Hindlimb muscle (tissue), 1 donor: ENCODE measurements at regions not wholly inside any gene's neighbourhood (a gene's known extent, or its start where the extent isn't known, plus 50 kb on each side); places are given as distances from the start of the nearest gene placed in this dataset.

ENCODE experiments used
- DNase-seq: peaks from one replicate; pipeline ENCODE4 v3.0.0-alpha.2; 2013

DNA sequence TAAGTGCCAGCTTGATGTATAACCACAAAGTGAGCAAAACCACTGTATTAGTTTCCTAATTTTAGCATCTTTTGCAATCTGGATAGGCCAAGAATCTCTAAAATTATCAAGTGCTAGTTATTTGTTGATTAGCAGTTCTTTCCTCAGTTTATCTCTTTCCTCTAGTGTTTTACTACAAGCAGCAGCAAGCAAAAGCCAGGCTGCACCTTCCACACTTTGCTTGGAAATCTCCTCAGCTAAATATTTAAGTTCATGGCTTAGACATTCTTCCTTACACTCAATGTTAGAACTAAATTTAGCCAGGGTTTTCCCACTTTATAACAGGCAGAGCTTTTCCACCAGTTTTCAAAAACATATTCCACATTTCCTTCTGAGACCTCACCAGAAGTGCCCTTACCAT lies 85.7 kb upstream of the BMPER start:
- DNase-seq, result no peak

DNA sequence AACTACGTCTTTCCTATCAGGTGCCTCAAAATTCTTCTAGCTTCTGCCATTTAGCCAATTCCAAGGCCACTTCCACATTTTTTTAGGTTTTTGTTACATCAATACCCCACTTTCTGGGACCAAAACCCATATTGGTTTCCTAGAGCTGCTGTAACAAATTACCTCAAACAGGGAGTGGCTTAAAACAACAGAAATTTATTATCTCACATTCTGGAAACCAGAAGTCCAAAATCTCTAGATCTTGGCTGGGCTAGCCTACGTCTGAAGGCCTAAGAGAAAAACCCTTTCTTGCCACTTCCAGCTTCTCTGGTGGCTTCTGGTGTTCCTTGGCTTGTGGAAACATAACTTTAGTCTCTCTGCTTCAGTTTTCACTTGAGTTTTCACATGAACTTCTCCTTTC lies 85.1 kb upstream of the BMPER start:
- no peak for DNase-seq

DNA sequence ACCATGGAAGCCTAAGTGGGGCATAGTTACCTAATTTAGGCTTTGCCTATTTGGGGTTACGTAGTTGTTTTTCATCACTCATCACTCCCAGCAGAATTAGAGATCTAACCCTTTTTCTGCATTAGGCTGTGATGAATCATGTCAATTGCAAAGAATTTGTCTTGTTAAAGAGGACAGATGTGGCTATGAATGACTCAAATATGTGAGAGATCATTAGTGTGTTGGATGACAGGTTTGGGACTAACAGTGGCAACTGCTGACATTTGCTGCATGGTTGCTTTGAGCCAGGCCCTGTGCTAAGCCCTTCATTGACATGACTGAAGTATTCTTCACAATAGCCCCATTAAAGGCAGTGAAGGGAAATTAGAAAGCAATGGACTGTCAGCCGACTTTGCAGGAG lies 83.4 kb upstream of the BMPER start:
- no peak for DNase-seq

DNA sequence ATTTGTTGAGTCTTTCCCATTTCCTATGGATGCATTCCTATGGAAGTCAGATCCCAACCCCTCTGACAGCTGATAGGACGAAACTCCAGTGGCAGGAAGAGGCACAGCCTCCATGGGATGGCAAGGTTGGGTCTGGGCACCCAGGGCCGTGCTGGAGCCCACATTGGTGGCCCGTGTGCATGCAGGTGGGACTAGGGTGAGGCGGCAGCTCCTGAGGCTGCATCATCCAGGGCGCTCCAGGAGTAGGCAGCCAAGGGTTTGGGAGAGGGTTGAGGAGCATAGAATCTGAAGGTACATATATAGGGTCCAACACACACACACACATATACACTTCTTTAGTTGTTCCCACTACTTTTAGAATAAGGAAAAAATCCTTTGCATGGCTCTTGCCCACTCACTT lies 81.4 kb upstream of the BMPER start:
- DNase-seq, result no peak

- no peak for DNase-seq
Measured at GRCh38 chr7:33824911-33825459, 80.4 kb upstream of the BMPER start.

GRCh38 chr7:33825644-33826043 lies 79.7 kb upstream of the BMPER start:
- no peak for DNase-seq

DNA sequence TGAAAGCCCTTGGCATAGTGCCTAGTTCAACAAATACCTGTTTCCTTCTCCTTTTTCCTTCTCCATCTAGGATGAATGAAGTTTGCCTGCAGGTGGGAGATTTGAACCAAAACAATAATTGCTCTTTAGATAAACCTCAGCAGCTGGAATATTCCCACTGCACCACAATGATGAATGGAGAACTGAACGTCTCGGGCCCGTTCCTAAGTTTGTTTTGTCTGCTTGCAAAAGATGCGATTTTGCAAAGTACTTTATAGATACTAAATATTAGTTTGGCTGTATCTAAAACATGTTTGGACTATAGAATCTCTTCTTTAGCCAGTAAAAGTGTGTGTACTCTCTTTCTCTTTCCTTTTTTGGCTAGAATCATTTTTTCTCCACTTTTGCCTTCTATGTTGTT lies 75.8 kb upstream of the BMPER start:
- DNase-seq, result no peak

GRCh38 chr7:33831389-33832141 lies 73.8 kb upstream of the BMPER start:
- peak; percentile 55 for DNase-seq

DNA sequence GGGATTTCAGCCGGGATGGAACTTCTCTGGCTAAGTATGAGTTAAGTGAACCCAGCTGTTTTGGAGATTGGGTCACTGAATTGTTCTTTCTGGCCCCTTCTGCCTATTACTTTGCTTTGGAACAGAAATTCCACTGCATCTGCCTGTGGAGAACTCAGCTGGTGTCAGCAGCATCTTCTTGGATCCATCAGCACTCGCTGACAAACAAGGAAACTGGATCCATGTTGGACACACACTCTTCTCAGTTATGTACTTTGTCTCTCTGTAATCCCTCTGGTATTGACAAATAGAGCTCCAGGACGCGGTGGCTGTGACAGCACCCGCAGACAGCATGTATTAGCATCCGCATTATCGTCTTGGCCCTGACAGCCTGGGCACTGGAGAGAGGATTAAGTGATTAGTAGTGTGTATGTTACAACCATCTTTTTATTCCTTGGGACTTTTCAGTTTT lies 73.0 kb upstream of the BMPER start:
- no peak for DNase-seq

- DNase-seq, result no peak
Measured at GRCh38 chr7:33836797-33837355, 68.5 kb upstream of the BMPER start.

DNA sequence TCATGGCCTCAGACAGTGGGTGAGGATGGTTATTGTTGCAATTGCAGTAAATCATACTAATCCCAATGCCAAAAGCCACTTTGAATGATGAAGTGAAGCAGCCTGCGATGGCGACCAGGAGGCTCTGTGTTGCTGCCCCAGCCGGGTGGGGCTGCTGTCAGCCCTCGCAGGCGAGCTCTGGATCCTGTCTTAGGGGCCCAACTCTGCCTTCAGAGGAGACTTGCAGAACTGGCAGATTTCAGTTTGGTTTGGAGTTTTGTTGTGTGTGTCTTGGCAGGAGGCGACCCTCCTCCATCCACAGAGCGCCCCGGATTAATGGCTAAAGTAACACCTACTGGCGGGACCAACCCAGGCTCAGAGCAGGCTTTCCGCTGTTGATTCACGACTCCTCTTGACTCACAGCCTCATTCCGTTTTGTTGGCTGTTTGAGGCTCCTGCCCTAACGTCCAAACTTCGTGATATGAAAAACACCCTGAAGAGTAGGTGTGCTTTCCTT lies 67.9 kb upstream of the BMPER start:
- DNase-seq, result no peak

DNA sequence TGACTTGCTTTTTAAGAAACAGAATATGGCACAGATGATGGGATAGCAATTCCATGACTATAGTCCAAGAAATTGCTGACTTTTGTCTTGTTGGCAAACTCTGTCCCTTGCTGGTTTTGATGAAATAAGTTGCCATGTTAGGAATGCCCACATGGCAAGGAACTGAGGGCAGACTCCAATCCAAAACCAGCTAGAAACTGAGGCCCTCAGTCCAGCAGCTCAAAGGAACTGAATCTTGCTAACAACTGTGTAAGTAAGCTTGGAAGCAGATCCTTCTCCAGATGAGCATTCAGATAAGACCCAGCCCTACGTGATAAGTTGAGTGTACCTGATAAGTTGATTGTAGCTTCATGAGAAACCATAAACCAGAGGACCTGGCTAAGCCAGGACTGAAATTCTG lies 64.3 kb upstream of the BMPER start:
- no peak for DNase-seq

GRCh38 chr7:33841705-33842129 lies 63.6 kb upstream of the BMPER start:
- no peak for DNase-seq

DNA sequence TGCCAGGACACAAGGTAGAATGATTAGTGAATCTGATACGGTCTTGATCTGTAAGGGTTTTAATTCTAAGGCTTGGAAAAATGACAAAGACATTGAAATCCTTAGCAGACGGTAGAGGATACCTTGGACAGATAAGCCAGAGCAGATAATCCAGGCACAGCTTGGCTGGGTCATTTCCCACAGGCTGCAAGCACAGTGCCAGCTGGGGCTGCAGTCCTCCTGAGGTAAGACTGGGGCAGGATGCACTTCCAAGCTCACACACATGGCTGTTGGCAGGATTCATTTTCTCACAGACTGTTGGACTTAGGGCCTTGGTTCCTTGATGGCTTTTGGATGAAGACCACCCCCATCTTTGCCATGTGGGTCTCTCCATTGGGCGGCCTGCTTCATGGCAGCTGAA lies 63.2 kb upstream of the BMPER start:
- DNase-seq, result no peak

DNA sequence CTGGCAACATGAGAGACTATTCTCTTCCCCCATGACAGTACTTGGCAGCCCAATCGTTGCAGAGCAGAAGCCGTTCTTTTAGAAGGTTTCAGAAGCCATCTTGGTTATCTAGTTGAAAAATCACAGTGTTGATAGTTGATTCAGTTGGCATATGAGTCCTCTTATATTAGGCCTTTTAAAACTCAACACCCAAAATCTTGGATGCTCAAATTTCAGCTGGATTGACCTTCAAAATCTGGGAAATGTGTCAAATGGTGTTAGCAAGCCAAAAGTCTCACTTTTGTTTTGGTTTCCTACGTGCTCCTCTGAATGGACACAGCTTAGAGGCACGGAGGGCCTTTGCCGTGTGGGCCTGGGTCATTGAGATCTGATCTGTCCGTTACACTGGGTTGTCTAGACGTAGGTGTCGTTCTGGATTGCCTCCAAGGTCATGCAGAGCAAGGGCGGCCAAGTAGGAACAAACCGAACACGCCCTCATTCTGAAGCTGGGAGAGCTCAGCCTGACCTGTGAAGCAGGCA lies 59.3 kb upstream of the BMPER start:
- no peak for DNase-seq

- DNase-seq, result no peak
Measured at GRCh38 chr7:33849004-33849403, 56.3 kb upstream of the BMPER start.

DNA sequence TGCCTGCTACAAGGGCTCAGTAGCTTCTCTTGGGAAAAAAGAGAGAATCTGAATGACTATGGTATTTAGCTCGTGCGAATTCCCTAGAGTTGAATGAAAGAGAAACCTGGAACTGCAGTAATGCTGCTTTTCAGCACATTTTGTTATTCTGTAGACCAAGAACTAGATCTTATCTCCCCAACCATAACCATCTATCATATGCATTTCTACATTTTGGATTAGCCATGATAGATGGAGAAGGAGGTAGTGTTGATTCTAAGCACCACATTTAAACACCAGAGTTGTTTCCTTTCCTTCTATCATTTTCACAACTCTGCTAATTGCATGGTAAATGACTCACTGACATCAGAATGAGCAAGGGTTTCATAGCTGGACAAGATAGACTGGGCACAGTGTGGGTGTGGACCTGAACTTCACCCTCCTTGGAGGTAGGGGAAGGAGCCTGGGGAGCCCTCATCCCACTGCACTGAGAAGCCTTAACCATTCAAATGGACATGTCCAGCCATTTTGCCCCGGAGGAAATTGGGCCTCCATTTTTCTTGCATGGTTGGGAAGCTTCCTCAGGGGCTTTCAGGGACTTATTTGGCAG lies 55.3 kb upstream of the BMPER start:
- no peak for DNase-seq

- no peak for DNase-seq
Measured at GRCh38 chr7:33850768-33851167, 54.6 kb upstream of the BMPER start.

- DNase-seq, result no peak
Measured at GRCh38 chr7:33852838-33853237, 52.5 kb upstream of the BMPER start.

DNA sequence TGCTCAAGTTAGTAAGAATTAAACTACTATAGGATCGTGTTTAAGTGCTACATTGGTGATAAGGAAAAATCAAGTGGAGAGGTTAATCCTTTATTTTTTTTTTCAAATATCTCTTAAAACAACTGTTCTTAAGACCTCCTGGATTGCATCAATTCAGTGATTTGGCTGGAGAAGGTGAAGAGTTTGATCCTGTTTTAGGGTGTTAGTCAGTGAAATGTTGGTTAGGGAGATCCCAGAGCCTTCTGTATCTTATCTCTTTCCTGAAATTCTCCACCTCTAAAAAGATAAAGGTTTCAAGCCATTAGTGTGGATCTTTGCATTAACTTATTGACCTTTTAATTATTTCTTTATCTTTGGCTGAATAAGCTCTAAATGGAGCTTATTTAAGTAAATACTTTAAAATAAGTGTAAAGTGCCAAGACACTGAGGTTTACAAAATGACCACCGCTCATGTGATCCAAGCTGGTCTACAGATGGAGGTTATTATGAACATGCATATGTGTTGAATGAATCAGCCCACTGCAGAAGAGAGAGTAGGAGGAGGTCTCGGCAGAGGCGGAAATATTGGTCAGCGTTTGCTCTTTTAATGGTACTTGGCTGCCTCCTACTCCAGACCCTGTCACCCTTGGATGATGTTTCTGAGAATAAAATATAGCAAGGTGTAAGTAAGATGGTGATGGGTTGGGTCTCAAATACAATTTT lies 51.8 kb upstream of the BMPER start:
- no peak for DNase-seq

GRCh38 chr7:33854178-33854577 lies 51.2 kb upstream of the BMPER start:
- no peak for DNase-seq

DNA sequence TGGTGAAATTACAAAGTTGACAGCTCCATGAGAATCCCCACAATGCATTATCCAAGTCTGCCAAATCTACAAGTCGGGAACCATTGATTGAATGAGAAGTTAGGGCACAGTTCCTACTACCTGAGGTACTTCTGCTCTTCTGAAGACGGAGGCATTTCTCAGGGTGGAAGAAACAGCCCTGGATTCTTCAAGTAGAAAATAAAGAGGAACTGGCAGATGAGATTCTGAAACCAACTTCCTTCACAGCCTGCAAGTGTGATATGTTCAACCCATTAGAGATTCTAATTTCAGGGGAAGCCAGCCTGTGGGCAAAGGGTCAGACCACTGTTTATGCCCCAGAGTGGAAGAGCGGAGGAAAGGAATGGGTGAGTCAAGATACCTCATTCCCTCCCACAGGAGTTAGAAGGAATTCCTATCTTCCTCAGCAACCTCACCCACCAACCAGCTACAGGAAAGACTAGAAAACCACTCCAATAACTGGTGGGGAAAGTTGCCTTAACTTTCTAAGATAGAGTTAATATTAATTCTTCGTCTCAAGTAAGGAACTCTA lies 50.5 kb upstream of the BMPER start:
- no peak for DNase-seq
